BE2C (cell line): ENCODE measurements at regions not wholly inside any gene's neighbourhood (a gene's known extent, or its start where the extent isn't known, plus 50 kb on each side); places are given as distances from the start of the nearest gene placed in this dataset.

Source experiments
- DNase-seq: peaks from one replicate; pipeline ENCODE4 v3.0.0-alpha.2; 2020
- H3K27me3 ChIP-seq: fragments of 250-450 bp; sonication (Bioruptor Pico); 2 replicates; pipeline ENCODE4 v1.5.1; 2020; ENCODE audit warnings: mild to moderate bottlenecking
- H3K36me3 ChIP-seq: fragments of 250-450 bp; sonication (Bioruptor Pico); 2 replicates; pipeline ENCODE4 v1.5.1; 2020; ENCODE audit warnings: mild to moderate bottlenecking
- H3K4me1 ChIP-seq: fragments of 250-450 bp; sonication (Bioruptor Pico); 2 replicates; pipeline ENCODE4 v1.5.1; 2020
- H3K4me3 ChIP-seq: 2 replicates; pipeline ENCODE4 v1.5.1; 2011; ENCODE audit warnings: low read depth, low read length
- H3K9me3 ChIP-seq: fragments of 250-450 bp; sonication (Bioruptor Pico); 2 replicates; pipeline ENCODE4 v1.5.1; 2020
- TF ChIP-seq, protein P1 (sequence below): IDR thresholded peaks from 2 replicates; pipeline ENCODE4 v1.5.1; 2012; ENCODE audit warnings: mild to moderate bottlenecking, low read depth, low read length

DNA sequence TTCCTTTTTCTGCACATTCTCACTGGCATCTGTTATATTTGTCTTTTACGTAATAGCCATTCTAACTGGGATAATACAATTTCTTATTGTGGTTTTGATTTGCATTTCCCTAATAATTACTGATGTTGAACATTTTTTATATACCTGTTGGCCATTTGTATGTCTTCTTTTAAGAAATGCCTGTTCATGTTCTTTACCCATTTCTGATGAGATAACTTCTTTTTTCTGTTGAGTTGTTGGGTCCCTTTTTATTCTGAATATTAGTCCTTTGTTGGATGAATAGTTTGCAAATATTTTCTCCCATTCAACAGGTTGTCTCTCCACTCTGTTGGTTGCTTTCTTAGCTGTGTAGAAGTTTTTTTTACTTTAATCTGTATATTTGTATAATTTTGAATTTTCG, 147.7 kb upstream of the TRPC4 start:
- Histone ChIP-seq H3K9me3 (no peaks in the 10 kb centered on the region), H3K4me3 (no peak overlapping the region), H3K36me3 (no peaks in the 10 kb centered on the region), H3K27me3 (no peaks in the 10 kb centered on the region), H3K4me1 (no peaks in the 10 kb centered on the region)
- TF ChIP-seq, protein P1, sequence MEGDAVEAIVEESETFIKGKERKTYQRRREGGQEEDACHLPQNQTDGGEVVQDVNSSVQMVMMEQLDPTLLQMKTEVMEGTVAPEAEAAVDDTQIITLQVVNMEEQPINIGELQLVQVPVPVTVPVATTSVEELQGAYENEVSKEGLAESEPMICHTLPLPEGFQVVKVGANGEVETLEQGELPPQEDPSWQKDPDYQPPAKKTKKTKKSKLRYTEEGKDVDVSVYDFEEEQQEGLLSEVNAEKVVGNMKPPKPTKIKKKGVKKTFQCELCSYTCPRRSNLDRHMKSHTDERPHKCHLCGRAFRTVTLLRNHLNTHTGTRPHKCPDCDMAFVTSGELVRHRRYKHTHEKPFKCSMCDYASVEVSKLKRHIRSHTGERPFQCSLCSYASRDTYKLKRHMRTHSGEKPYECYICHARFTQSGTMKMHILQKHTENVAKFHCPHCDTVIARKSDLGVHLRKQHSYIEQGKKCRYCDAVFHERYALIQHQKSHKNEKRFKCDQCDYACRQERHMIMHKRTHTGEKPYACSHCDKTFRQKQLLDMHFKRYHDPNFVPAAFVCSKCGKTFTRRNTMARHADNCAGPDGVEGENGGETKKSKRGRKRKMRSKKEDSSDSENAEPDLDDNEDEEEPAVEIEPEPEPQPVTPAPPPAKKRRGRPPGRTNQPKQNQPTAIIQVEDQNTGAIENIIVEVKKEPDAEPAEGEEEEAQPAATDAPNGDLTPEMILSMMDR: no peak
- no peak for DNase-seq

DNA sequence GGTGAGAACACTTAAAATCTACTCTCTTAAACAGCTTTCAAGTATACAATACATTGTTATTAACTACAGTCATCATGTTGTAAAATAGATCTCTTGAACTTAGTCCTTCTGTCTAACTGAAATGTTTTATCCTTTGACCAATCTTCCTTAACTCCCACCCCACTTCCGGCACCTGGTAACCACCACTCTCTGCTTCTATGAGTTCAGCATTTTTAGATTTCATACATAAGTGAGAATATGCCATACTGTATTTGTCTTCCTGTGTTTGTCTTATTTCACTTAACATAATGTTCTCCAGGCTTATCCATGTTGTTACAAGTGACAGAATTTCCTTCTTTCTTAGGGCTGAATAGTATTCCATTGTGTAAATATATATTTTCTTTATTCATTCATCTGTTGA, 144.1 kb upstream of the TRPC4 start:
- no peak for DNase-seq
- no peaks in the 10 kb centered on the region for H3K36me3 ChIP-seq
- H3K4me1 ChIP-seq: no peaks in the 10 kb centered on the region
- no peaks in the 10 kb centered on the region for H3K27me3 ChIP-seq
- H3K4me3 ChIP-seq: no peak overlapping the region
- H3K9me3 ChIP-seq: no peaks in the 10 kb centered on the region
- TF ChIP-seq, protein P1: no peak

DNA sequence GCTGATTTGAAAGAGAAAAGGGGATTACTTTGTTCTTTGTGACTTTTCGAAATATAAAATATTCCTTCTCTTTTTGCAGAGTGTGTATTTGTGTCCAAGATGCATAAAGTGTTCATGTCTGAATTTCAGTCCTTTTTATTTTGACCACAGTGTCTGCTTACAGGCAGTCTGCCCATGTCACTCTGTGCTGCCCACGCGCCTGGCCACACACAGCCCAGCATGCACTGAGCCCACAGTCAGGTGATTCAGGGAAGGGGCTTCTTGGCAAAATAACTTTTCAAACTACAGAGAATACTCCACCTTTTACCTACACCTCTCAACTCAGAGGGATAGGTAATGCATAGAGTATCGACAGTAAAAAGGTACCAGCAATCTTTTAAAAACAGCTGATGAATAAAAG, 142.5 kb upstream of the TRPC4 start:
- DNase-seq: no peak
- TF ChIP-seq, protein P1: no peak
- H3K4me1 ChIP-seq: no peaks in the 10 kb centered on the region

DNA sequence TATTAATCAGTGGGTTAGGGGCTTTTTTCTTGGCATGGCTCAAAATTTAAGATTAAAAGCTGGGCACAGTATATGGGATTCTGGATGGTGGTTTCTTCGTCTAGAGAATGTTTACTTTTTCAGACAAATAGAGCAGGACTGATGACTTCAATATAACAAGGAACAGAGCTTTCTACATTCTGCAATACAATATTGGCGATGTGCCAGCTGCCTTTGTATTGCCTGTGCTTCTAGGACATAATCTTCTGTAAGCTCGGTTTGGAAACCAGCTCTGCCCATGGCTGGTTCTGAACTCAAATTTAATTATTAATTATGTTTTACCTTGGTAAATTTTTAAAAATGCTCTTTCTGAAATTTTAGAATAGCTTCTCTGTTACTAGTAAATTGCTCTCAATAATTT, 139.1 kb upstream of the TRPC4 start:
- peak; percentile 4 for DNase-seq
- Histone ChIP-seq H3K36me3 (no peaks in the 10 kb centered on the region), H3K9me3 (no peaks in the 10 kb centered on the region)

More for the DNA sequence above, 142.5 kb upstream of the TRPC4 start:
- H3K4me3 ChIP-seq: no peak overlapping the region
- no peaks in the 10 kb centered on the region for H3K36me3 ChIP-seq
- no peaks in the 10 kb centered on the region for H3K27me3 ChIP-seq
- H3K9me3 ChIP-seq: no peaks in the 10 kb centered on the region

DNA sequence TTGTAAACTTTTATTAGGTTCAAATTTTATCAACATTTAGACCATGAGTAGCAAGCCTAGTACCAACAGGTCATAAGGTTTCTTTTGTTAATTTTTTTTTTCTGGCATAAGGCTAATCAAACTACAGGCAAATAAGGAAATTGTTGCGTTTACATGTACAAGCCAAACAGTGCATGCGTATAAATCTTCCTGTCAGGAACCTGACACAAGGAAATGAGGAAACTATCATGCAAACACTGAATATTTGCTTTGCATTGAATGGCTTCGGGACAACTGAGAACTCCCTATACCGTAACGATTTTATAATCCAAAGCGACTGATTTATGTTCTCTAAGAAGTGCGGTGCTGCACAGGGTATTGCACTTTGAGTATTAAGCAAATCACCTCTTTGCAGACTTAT, 133.0 kb upstream of the TRPC4 start:
- no peak for DNase-seq
- Histone ChIP-seq H3K4me1 (no peaks in the 10 kb centered on the region), H3K27me3 (no peaks in the 10 kb centered on the region), H3K4me3 (no peak overlapping the region), H3K9me3 (no peaks in the 10 kb centered on the region), H3K36me3 (no peaks in the 10 kb centered on the region)
- TF ChIP-seq, protein P1: no peak

More for the DNA sequence above, 139.1 kb upstream of the TRPC4 start:
- TF ChIP-seq, protein P1: no peak
- no peaks in the 10 kb centered on the region for H3K4me1 ChIP-seq
- H3K27me3 ChIP-seq: no peaks in the 10 kb centered on the region
- H3K4me3 ChIP-seq: no peak overlapping the region

DNA sequence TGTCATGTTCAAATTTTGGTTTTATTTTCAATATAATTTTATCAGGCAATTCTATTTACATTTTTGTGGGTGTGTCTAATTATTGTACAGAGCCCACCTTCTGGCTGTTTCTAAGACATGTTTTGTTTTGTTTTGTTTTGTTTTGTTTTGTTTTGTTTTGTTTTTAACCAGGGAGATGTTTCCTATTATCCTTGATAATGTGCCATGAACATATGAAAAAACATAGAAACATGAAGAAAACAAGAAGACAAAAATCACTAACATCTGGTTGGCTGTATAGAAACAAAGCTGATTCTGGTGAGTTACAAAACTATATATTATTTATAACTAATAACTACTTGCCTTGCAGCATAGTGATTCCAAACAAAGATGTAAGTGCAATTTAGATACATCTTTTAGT, 128.1 kb upstream of the TRPC4 start:
- H3K27me3 ChIP-seq: no peaks in the 10 kb centered on the region
- no peak overlapping the region for H3K4me3 ChIP-seq
- no peaks in the 10 kb centered on the region for H3K4me1 ChIP-seq
- TF ChIP-seq, protein P1: no peak
- no peaks in the 10 kb centered on the region for H3K36me3 ChIP-seq
- no peak for DNase-seq
- no peaks in the 10 kb centered on the region for H3K9me3 ChIP-seq
